ENCODE measurements at regions not wholly inside any gene's neighbourhood (a gene's known extent, or its start where the extent isn't known, plus 50 kb on each side); places are given as distances from the start of the nearest gene placed in this dataset.
A peak's percentile ranks its signal among the peaks of the same experiment; 100 is the strongest.

GRCh38 chr2:236875906-236876505 lies 209.7 kb upstream of the COPS8 start:
- H3K27ac ChIP-seq = no peak overlapping the region
- ATAC-seq = peak; percentile 10
- H3K4me1 ChIP-seq = peaks cover 0 to 21% of the 10 kb centered on the region in 2 donors
- no peak for TF ChIP-seq CTCF (IDR thresholded peaks at IDR 0.05)
- intact Hi-C loops (cut with DNase I) = no loop called here
- no peak overlapping the region for H3K4me3 ChIP-seq
- DNase-seq = no peak
- H3K36me3 ChIP-seq = no peaks in the 10 kb centered on the region
- H3K27me3 ChIP-seq = peaks cover 5 to 49% of the 10 kb centered on the region in 2 donors
- H3K9me3 ChIP-seq = no peaks in the 10 kb centered on the region

GRCh38 chr2:236876642-236877041 lies 209.0 kb upstream of the COPS8 start:
- Histone ChIP-seq H3K27ac (no peak overlapping the region), H3K4me1 (peaks cover 0 to 15% of the 10 kb centered on the region in 2 donors), H3K27me3 (peaks cover 5 to 53% of the 10 kb centered on the region in 2 donors), H3K4me3 (no peak overlapping the region), H3K36me3 (no peaks in the 10 kb centered on the region), H3K9me3 (no peaks in the 10 kb centered on the region)
- no peak for DNase-seq
- intact Hi-C loops (cut with DNase I) = no loop called here
- TF ChIP-seq CTCF (IDR thresholded peaks at IDR 0.05) = no peak
- ATAC-seq = peak; percentile 84

- no peaks in the 10 kb centered on the region for H3K36me3 ChIP-seq
- H3K4me3 ChIP-seq = no peak overlapping the region
- H3K27me3 ChIP-seq = peaks cover 5 to 63% of the 10 kb centered on the region in 2 donors
- DNase-seq = no peak
- TF ChIP-seq CTCF (IDR thresholded peaks at IDR 0.05) = no peak
- no peak for ATAC-seq
- H3K4me1 ChIP-seq = peaks cover 0 to 2% of the 10 kb centered on the region in 2 donors
- H3K27ac ChIP-seq = no peak overlapping the region
- intact Hi-C loops (cut with DNase I) = no loop called here
- H3K9me3 ChIP-seq = no peaks in the 10 kb centered on the region
These were observed 207.7 kb upstream of the COPS8 start for GRCh38 chr2:236877972-236878371.

GRCh38 chr2:236879416-236879963 lies 206.2 kb upstream of the COPS8 start:
- H3K4me3 ChIP-seq = no peak overlapping the region
- DNase-seq (no peak), ATAC-seq (no peak)
- H3K9me3 ChIP-seq = no peaks in the 10 kb centered on the region
- no peaks in the 10 kb centered on the region for H3K4me1 ChIP-seq
- intact Hi-C loops (cut with DNase I) = no loop called here
- H3K36me3 ChIP-seq = no peaks in the 10 kb centered on the region
- no peak overlapping the region for H3K27ac ChIP-seq
- peaks cover 5 to 60% of the 10 kb centered on the region in 2 donors for H3K27me3 ChIP-seq
- no peak for TF ChIP-seq CTCF (IDR thresholded peaks at IDR 0.05)

GRCh38 chr2:236882074-236882473 lies 203.6 kb upstream of the COPS8 start:
- no peak overlapping the region for H3K4me3 ChIP-seq
- no peak overlapping the region for H3K27ac ChIP-seq
- ATAC-seq (no peak), DNase-seq (no peak)
- peaks cover 3 to 48% of the 10 kb centered on the region in 2 donors for H3K27me3 ChIP-seq
- H3K9me3 ChIP-seq = no peaks in the 10 kb centered on the region
- TF ChIP-seq CTCF (IDR thresholded peaks at IDR 0.05) = no peak
- intact Hi-C loops (cut with DNase I) = no loop called here
- H3K4me1 ChIP-seq = no peaks in the 10 kb centered on the region
- no peaks in the 10 kb centered on the region for H3K36me3 ChIP-seq

Data from left lung (tissue), 4 donors.